Left colon (tissue), 2 donors: ENCODE measurements at regions not wholly inside any gene's neighbourhood (a gene's known extent, or its start where the extent isn't known, plus 50 kb on each side); places are given as distances from the start of the nearest gene placed in this dataset.
"Not testable (repeated sequence)": the region's sequence is repeated elsewhere in the genome, so short reads cannot be mapped to it uniquely, and the experiment has no call there.

Experiments
- ATAC-seq: fragments of 200-7000 bp; cut with Tn5 transposase; one replicate; pipeline ENCODE4 v1.9.1; 2020; ENCODE audit warnings: mild to moderate bottlenecking, moderate library complexity
- DNase-seq, 2 donors: peaks; one replicate each; pipeline ENCODE4 v3.0.0-alpha.2; 2020
- intact Hi-C, 2 donors: fragments of 100-400 bp; cut with DNase I in 1 of 2; cut with micrococcal nuclease in 1 of 2; formaldehyde crosslinking; loops; one replicate each; pipeline versions ENCODE4 v1.11.2 to v1.14.0; 2022; cut with DNase I, micrococcal nuclease
- donor health status: DM: no; HTN: no; CAD: no.
- donor health status: DM: yes; HTN: yes; CAD: no.

DNA sequence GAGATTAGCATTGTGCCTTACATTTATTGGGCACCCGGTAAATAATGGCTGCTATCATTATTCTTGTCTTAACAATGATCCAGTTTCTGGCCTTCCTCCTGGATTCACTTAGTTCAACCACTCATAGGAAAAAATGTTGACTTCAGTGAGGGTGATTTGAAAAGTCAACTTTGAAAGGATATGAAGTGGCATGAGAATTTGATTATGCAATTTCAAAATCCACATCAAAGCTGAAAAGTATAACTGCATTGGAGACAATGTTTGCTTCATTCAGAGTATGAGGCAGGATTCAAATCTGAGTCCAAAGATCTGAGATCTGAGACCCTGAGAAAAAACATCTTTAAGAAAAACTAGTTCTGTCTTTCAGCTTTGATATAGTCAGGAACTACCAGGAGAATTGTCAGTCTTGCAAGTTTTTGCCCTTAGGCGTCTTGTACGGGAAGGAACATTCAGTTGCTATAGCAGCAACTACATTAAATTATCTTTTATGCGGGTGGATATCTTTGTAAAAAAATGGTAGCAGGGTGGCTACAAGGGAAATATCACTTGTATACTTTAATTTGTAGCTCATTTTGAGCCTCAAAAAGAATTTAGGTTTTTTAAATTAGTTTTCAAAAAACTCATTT, 587.5 kb upstream of the LCORL start:
- DNase-seq (no peak), ATAC-seq (no peak)
- intact Hi-C loops, result no loop called here

- DNase-seq, ATAC-seq, intact Hi-C loops: not testable (repeated sequence)
Observed at GRCh38 chr4:18602610-18603009, 581.1 kb upstream of the LCORL start.

DNA sequence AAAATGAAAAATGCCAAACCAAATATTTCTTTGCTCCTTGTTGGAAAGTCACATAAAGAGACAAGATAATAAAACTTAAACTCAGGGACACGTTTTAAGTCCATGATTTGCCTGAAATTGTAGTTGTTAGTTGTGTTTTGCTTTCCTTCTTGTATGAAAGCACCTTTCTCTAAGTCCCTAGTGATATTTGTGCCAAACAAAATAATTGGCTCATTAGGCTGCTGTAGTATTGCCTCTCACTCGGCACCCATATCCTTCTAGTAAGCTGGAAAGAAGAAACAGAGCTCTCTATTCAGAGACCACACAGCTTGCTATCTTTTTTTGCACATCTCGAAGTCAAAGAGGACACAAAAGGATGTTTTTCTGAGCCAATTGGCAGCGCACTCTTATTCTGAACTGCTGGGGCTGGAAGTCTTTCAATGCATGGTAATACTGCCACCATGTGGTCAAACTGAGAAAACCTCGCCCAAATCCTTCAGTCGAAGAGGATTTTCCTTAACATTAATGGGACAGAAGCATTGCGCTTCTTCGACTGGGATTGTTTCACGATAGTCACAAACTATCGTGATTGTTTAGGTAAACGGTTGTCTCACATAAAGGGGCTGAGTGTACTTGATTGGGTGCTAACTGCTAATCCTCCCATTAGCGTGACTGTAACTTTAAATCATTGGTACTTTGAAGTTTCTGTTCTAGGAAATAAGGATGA, 571.9 kb upstream of the LCORL start:
- ATAC-seq, result peak; percentile 71
- DNase-seq, result peak; percentile 34 to 44
- intact Hi-C loops, result loop anchor here in 1 of 2 donors (5.0 kb wide), 1 partner anchor 776 kb away; no protein-coding TSS in a partner anchor

DNA sequence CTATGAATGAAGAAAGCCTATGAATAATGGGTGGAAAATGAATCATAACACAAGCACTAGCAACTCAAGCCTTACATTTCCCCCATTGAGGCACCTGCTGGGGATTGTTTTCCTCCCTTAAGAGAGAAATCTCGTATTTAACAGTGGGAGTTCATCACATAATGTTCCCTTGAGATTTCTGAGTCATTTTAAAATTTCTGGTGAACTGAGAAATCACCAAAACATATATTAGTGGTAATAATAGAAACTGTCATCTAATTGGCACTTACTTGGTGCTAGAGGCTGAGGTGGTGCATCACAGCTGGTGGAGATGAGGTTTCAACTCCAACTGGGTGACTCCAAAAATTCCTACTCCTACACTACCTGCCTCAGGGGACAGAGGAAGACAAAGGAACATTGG, 561.3 kb upstream of the LCORL start:
- no peak for ATAC-seq
- no peak for DNase-seq
- intact Hi-C loops, result loop anchor here in 1 of 2 donors (10.0 kb wide), 1 partner anchor 1038 kb away; no protein-coding TSS in a partner anchor

- no peak for DNase-seq
- no peak for ATAC-seq
- intact Hi-C loops, result no loop called here
Observed at GRCh38 chr4:18578307-18578706, 556.8 kb upstream of the LCORL start.

DNA sequence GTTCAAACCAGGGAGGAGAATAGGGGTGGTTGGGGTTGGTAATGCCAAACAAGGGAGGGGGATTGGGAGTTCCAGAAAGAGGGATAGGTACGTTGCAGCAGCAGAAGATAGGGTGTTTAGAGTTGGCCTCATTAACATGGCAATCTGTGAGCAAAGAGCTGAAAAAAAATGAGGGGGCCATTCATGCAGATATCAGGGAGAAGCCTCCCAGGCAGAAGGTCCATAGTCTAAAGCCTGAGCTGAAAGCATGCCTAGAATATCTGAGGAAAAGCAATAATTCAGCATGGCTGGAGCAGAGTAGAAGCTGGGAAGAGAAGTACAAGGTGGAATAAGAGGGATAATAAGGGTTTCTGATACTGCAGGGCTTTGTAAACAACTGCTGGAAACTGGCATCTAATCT, 550.9 kb upstream of the LCORL start:
- DNase-seq (no peak), ATAC-seq (no peak)
- intact Hi-C loops, result no loop called here

GRCh38 chr4:18571301-18571761, 549.8 kb upstream of the LCORL start:
- intact Hi-C loops, result no loop called here
- DNase-seq, result no peak

DNA sequence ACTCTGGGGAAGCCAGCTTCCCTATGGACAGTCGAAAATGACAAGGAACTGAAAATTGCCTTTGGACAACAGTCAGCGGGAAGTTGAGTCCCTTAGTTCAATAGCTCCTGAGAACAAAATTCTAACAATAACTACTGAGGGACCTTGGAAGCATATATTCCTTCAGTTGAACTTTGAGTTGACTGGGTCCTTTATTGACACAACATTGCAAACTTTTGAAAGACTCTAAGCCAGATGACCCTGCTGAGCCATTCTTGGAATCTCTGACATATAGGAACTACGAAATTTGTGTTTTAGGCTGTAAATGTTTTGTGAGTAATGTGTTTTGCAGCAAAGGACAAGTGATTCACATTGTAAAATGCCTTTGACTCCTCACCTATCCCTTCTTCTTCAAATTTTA, 548.8 kb upstream of the LCORL start:
- ATAC-seq (no peak), DNase-seq (no peak)
- intact Hi-C loops, result no loop called here

More at GRCh38 chr4:18571301-18571761, 549.8 kb upstream of the LCORL start:
- peak; percentile 33 for ATAC-seq

DNA sequence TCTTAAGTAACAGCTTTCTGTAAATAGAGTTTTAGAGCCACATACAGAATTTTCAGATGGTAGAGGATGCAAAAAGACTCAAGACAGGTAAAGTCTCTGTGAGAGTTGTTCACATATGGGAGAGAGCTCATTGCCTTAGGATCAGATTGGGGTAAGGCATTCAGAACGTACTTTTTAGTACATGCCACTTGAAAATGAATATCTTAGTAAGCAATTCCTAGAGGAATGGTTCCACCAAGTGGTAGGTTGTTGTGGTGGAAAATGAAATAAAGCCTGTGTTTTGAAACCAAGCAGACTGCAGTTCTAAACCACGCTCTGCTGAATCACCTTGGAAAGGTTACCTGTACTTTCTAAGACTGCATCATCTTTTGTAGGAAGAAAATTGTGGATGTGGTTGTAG, 547.0 kb upstream of the LCORL start:
- DNase-seq, result no peak
- no peak for ATAC-seq

DNA sequence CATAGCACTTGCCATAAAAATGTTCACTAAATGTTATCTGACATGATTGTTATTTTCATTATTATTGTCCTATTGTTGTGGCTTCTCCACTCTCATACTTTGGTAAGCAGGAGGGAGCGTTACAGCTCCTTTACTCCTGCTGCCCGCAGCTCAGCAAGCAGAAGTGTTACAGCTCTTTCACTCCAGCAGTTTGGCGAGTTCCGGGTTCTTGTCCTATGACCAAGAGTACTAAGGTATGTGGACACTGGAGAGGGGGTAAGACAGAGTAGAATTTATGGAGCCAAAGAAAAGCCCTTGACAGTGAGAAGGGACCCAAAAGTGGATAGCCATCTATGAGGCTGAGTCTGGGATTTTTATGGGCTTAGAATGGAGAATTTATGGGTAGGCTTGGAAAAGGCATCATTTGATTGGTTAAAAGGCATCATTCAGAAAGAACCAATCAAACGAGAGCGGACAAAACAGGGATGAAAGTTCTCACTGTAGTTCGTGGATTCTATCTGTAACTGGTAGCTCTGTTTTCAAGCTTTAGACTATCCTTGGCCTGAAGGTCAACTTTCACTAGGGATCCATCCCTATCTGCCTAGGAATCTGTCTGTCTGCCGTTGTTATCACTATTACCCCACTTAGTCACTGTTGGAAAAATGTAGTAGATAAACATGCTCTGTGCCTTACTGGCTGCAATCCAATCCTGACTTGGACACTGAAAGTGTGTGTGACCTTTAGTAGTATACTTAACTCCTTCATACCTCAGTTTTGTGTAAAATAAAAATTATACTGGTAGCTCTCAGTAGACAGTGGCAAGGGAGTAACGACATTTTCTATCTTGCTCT, 545.6 kb upstream of the LCORL start:
- ATAC-seq, result no peak
- intact Hi-C loops, result no loop called here

More for the DNA sequence above, 547.0 kb upstream of the LCORL start:
- intact Hi-C loops, result no loop called here

GRCh38 chr4:18559492-18559891, 537.9 kb upstream of the LCORL start:
- ATAC-seq, result no peak
- intact Hi-C loops, result no loop called here

More for the DNA sequence above, 545.6 kb upstream of the LCORL start:
- DNase-seq, result no peak

GRCh38 chr4:18556402-18556801, 534.8 kb upstream of the LCORL start:
- intact Hi-C loops, result no loop called here
- no peak for ATAC-seq
- no peak for DNase-seq

More at GRCh38 chr4:18559492-18559891, 537.9 kb upstream of the LCORL start:
- DNase-seq, result no peak

DNA sequence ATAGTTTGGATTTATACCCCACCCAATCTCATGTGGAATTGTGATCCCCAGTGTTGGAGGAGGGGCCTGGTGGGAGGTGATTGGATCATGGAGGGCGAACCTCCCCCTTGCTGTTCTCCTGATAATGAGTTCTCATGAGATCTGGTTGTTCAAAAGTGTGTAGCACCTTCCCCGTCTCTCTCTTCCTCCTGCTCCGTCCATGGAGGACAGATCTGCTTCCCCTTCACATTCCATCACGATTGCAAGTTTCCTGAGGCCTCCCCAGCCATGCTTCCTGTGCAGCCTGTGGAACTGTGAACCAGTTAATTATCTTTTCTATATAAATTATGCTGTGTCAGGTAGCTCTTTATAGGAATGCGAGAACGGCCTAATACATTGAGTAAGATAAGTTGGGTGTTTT, 518.8 kb upstream of the LCORL start:
- DNase-seq (no peak), ATAC-seq (no peak)
- intact Hi-C loops, result no loop called here

GRCh38 chr4:18538121-18538520, 516.6 kb upstream of the LCORL start:
- intact Hi-C loops, result no loop called here
- ATAC-seq (no peak), DNase-seq (no peak)

GRCh38 chr4:18536428-18536827, 514.9 kb upstream of the LCORL start:
- intact Hi-C loops, result no loop called here
- no peak for DNase-seq
- ATAC-seq, result no peak

GRCh38 chr4:18535948-18536347, 514.4 kb upstream of the LCORL start:
- ATAC-seq (no peak), DNase-seq (no peak)
- intact Hi-C loops, result no loop called here

- DNase-seq (no peak), ATAC-seq (no peak)
- intact Hi-C loops, result no loop called here
Observed at GRCh38 chr4:18533262-18533775, 511.8 kb upstream of the LCORL start.

GRCh38 chr4:18531731-18532130, 510.2 kb upstream of the LCORL start:
- DNase-seq (no peak), ATAC-seq (no peak)
- intact Hi-C loops, result no loop called here

GRCh38 chr4:18529482-18529881, 507.9 kb upstream of the LCORL start:
- no peak for ATAC-seq
- intact Hi-C loops, result no loop called here
- no peak for DNase-seq
